ENCODE measurements at regions not wholly inside any gene's neighbourhood (a gene's known extent, or its start where the extent isn't known, plus 50 kb on each side); places are given as distances from the start of the nearest gene placed in this dataset.

- Histone ChIP-seq H3K4me3 (ENCODE audit: low read depth, low read length) (no peak overlapping the region), H3K23ac (ENCODE audit: low read length) (no peak overlapping the region), H3K36me3 (ENCODE audit: control insufficient read depth in 1 of 2, insufficient read depth in 2 of 2, low read length in 2 of 2) (no peaks in the 10 kb centered on the region), H3K18ac (ENCODE audit: low read length) (no peak overlapping the region), H3K27me3 (ENCODE audit: insufficient read depth, low read length) (no peaks in the 10 kb centered on the region), H3K79me1 (ENCODE audit: low read length) (no peaks in the 10 kb centered on the region), H2BK120ac (ENCODE audit: insufficient read depth, low read length, poor library complexity) (no peak overlapping the region), H2BK12ac (ENCODE audit: low read length) (no peak overlapping the region), H2AFZ (ENCODE audit: insufficient read depth, low read length, poor library complexity) (no peak overlapping the region), H3K27ac (ENCODE audit: low read depth, low read length) (no peak overlapping the region), H3K4me2 (ENCODE audit: low read length) (no peak overlapping the region), H3K4ac (ENCODE audit: low read depth, low read length) (no peak overlapping the region), H3K9ac (ENCODE audit: low read length) (no peak overlapping the region), H4K8ac (ENCODE audit: low read depth, low read length) (no peak overlapping the region), H3K4me1 (ENCODE audit: control insufficient read depth in 1 of 2, insufficient read depth in 2 of 2, low read length in 2 of 2) (no peaks in the 10 kb centered on the region), H2BK5ac (ENCODE audit: low read depth, low read length, poor library complexity) (no peak overlapping the region), H3K79me2 (ENCODE audit: control insufficient read depth, insufficient read depth, low read length, poor library complexity) (no peaks in the 10 kb centered on the region), H3K9me3 (ENCODE audit: insufficient read depth, low read depth, low read length) (no peaks in the 10 kb centered on the region), H2AK5ac (ENCODE audit: low read length) (no peak overlapping the region), H3K14ac (ENCODE audit: low read length) (no peak overlapping the region), H4K91ac (ENCODE audit: low read depth, low read length) (no peak overlapping the region), H4K12ac (ENCODE audit: low read depth, low read length) (no peak overlapping the region)
- no peak for DNase-seq
- WGBS (ENCODE audit: extremely low coverage, insufficient coverage, insufficient read length): no CpG with 5 or more reads among the region's 2 CpGs
Measured at GRCh38 chr4:180757927-180758326, 1485.3 kb upstream of the TENM3 start.

GRCh38 chr4:180766045-180766444 is 1477.2 kb upstream of the TENM3 start:
- H3K4ac ChIP-seq (ENCODE audit: low read depth, low read length): no peak overlapping the region
- WGBS (ENCODE audit: extremely low coverage, insufficient coverage, insufficient read length): no CpG with 5 or more reads among the region's 5 CpGs
- H3K9me3 ChIP-seq (ENCODE audit: insufficient read depth, low read depth, low read length): no peaks in the 10 kb centered on the region
- no peaks in the 10 kb centered on the region for H3K79me1 ChIP-seq (ENCODE audit: low read length)
- no peak overlapping the region for H2AK5ac ChIP-seq (ENCODE audit: low read length)
- H4K8ac ChIP-seq (ENCODE audit: low read depth, low read length): no peak overlapping the region
- no peaks in the 10 kb centered on the region for H3K27me3 ChIP-seq (ENCODE audit: insufficient read depth, low read length)
- H3K9ac ChIP-seq (ENCODE audit: low read length): no peak overlapping the region
- no peak overlapping the region for H3K14ac ChIP-seq (ENCODE audit: low read length)
- no peak overlapping the region for H3K27ac ChIP-seq (ENCODE audit: low read depth, low read length)
- no peak overlapping the region for H2BK120ac ChIP-seq (ENCODE audit: insufficient read depth, low read length, poor library complexity)
- H2BK12ac ChIP-seq (ENCODE audit: low read length): no peak overlapping the region
- H3K36me3 ChIP-seq (ENCODE audit: control insufficient read depth in 1 of 2, insufficient read depth in 2 of 2, low read length in 2 of 2): no peaks in the 10 kb centered on the region
- no peak overlapping the region for H2BK5ac ChIP-seq (ENCODE audit: low read depth, low read length, poor library complexity)
- DNase-seq: no peak
- no peak overlapping the region for H4K91ac ChIP-seq (ENCODE audit: low read depth, low read length)
- H3K4me1 ChIP-seq (ENCODE audit: control insufficient read depth in 1 of 2, insufficient read depth in 2 of 2, low read length in 2 of 2): no peaks in the 10 kb centered on the region
- no peak overlapping the region for H2AFZ ChIP-seq (ENCODE audit: insufficient read depth, low read length, poor library complexity)
- H3K79me2 ChIP-seq (ENCODE audit: control insufficient read depth, insufficient read depth, low read length, poor library complexity): no peaks in the 10 kb centered on the region
- no peak overlapping the region for H4K12ac ChIP-seq (ENCODE audit: low read depth, low read length)
- no peak overlapping the region for H3K23ac ChIP-seq (ENCODE audit: low read length)
- H3K4me3 ChIP-seq (ENCODE audit: low read depth, low read length): no peak overlapping the region
- no peak overlapping the region for H3K18ac ChIP-seq (ENCODE audit: low read length)
- H3K4me2 ChIP-seq (ENCODE audit: low read length): no peak overlapping the region

- Histone ChIP-seq H3K36me3 (ENCODE audit: control insufficient read depth in 1 of 2, insufficient read depth in 2 of 2, low read length in 2 of 2) (no peaks in the 10 kb centered on the region), H2BK12ac (ENCODE audit: low read length) (no peak overlapping the region), H2BK5ac (ENCODE audit: low read depth, low read length, poor library complexity) (no peak overlapping the region), H3K23ac (ENCODE audit: low read length) (no peak overlapping the region), H3K79me1 (ENCODE audit: low read length) (no peaks in the 10 kb centered on the region), H3K9ac (ENCODE audit: low read length) (no peak overlapping the region), H3K14ac (ENCODE audit: low read length) (no peak overlapping the region), H2BK120ac (ENCODE audit: insufficient read depth, low read length, poor library complexity) (no peak overlapping the region), H3K79me2 (ENCODE audit: control insufficient read depth, insufficient read depth, low read length, poor library complexity) (no peaks in the 10 kb centered on the region), H4K12ac (ENCODE audit: low read depth, low read length) (no peak overlapping the region), H3K4me3 (ENCODE audit: low read depth, low read length) (no peak overlapping the region), H4K8ac (ENCODE audit: low read depth, low read length) (no peak overlapping the region), H3K18ac (ENCODE audit: low read length) (no peak overlapping the region), H3K27ac (ENCODE audit: low read depth, low read length) (no peak overlapping the region), H2AFZ (ENCODE audit: insufficient read depth, low read length, poor library complexity) (no peak overlapping the region), H2AK5ac (ENCODE audit: low read length) (no peak overlapping the region), H3K4me1 (ENCODE audit: control insufficient read depth in 1 of 2, insufficient read depth in 2 of 2, low read length in 2 of 2) (no peaks in the 10 kb centered on the region), H3K4me2 (ENCODE audit: low read length) (no peak overlapping the region), H3K9me3 (ENCODE audit: insufficient read depth, low read depth, low read length) (no peaks in the 10 kb centered on the region), H3K27me3 (ENCODE audit: insufficient read depth, low read length) (no peaks in the 10 kb centered on the region), H3K4ac (ENCODE audit: low read depth, low read length) (no peak overlapping the region), H4K91ac (ENCODE audit: low read depth, low read length) (no peak overlapping the region)
- DNase-seq: no peak
- no CpG with 5 or more reads among the region's 9 CpGs for WGBS (ENCODE audit: extremely low coverage, insufficient coverage, insufficient read length)
Measured at GRCh38 chr4:180766944-180767729, 1476.1 kb upstream of the TENM3 start.

GRCh38 chr4:180768610-180769009 is 1474.6 kb upstream of the TENM3 start:
- Histone ChIP-seq H2BK120ac (ENCODE audit: insufficient read depth, low read length, poor library complexity) (no peak overlapping the region), H3K14ac (ENCODE audit: low read length) (no peak overlapping the region), H3K79me2 (ENCODE audit: control insufficient read depth, insufficient read depth, low read length, poor library complexity) (no peaks in the 10 kb centered on the region), H3K79me1 (ENCODE audit: low read length) (no peaks in the 10 kb centered on the region), H4K91ac (ENCODE audit: low read depth, low read length) (no peak overlapping the region), H3K36me3 (ENCODE audit: control insufficient read depth in 1 of 2, insufficient read depth in 2 of 2, low read length in 2 of 2) (no peaks in the 10 kb centered on the region), H4K12ac (ENCODE audit: low read depth, low read length) (no peak overlapping the region), H2BK5ac (ENCODE audit: low read depth, low read length, poor library complexity) (no peak overlapping the region), H3K27me3 (ENCODE audit: insufficient read depth, low read length) (no peaks in the 10 kb centered on the region), H3K9ac (ENCODE audit: low read length) (no peak overlapping the region), H2BK12ac (ENCODE audit: low read length) (no peak overlapping the region), H2AFZ (ENCODE audit: insufficient read depth, low read length, poor library complexity) (no peak overlapping the region), H3K4ac (ENCODE audit: low read depth, low read length) (no peak overlapping the region), H3K4me1 (ENCODE audit: control insufficient read depth in 1 of 2, insufficient read depth in 2 of 2, low read length in 2 of 2) (no peaks in the 10 kb centered on the region), H3K4me3 (ENCODE audit: low read depth, low read length) (no peak overlapping the region), H2AK5ac (ENCODE audit: low read length) (no peak overlapping the region), H3K23ac (ENCODE audit: low read length) (no peak overlapping the region), H4K8ac (ENCODE audit: low read depth, low read length) (no peak overlapping the region), H3K9me3 (ENCODE audit: insufficient read depth, low read depth, low read length) (no peaks in the 10 kb centered on the region), H3K18ac (ENCODE audit: low read length) (no peak overlapping the region), H3K4me2 (ENCODE audit: low read length) (no peak overlapping the region), H3K27ac (ENCODE audit: low read depth, low read length) (no peak overlapping the region)
- no CpG with 5 or more reads among the region's 3 CpGs for WGBS (ENCODE audit: extremely low coverage, insufficient coverage, insufficient read length)
- DNase-seq: no peak
